ENCODE measurements at regions not wholly inside any gene's neighbourhood (a gene's known extent, or its start where the extent isn't known, plus 50 kb on each side); places are given as distances from the start of the nearest gene placed in this dataset.

DNA sequence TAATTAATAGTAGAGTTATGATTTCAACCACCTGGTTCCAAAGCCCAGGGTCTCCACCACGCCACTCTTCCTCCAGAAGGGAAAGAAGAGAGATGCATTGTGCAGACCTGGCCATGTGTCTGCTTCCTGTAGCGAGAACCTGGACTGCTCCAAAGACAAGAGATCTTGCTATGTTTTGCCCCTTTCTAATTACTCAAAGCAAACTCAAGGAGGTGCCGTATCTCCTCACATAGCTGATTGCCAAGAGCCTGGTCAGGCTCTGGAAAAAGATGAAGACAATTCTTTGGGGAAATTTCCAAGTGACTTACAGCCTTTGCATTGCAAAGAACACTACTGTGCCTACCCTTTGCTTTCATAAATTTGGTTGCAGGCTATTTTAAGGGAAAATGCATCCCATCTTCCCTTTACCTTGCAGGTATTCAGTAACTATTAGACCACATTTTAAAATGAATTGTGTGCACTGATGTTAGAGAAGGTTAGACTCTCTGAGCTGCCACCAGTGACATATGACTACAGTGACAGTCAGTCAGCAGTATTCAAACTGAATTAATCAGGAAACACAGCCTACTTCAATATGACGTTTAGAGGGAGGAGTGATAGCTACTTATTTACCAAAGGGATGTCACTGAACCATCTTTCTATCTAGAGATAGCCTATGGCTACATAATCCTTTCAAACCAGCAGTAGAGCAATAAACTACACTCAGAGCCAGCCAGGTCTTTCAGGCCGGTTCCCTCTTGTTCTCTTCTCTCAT lies 842.1 kb upstream of the FANCL start:
- no peak for TF ChIP-seq ZNF274 (IDR thresholded peaks at IDR 0.05; ENCODE audit: low read depth, low read length)
- TF ChIP-seq YY1 (IDR thresholded peaks at IDR 0.05; ENCODE audit: insufficient read depth, insufficient read length): no peak
- no peak for TF ChIP-seq SUZ12 (IDR thresholded peaks at IDR 0.05; ENCODE audit: extremely low read depth, insufficient read depth, insufficient read length)
- Histone ChIP-seq H3K27me3 (ENCODE audit: insufficient read depth, insufficient read length) (no peaks in the 10 kb centered on the region), H3K9me3 (ENCODE audit: insufficient read depth, low read length) (no peaks in the 10 kb centered on the region), H3K9ac (ENCODE audit: insufficient read length, low read depth) (no peak overlapping the region), H3K36me3 (ENCODE audit: insufficient read depth, insufficient read length, low read length) (no peaks in the 10 kb centered on the region), H3K4me3 (ENCODE audit: insufficient read length, low read depth) (no peak overlapping the region), H3K4me1 (ENCODE audit: insufficient read depth, insufficient read length) (no peaks in the 10 kb centered on the region)
- no peak for DNase-seq (ENCODE audit: low read depth, low spot score)

GRCh38 chr2:59082657-59083056 lies 841.5 kb upstream of the FANCL start:
- Histone ChIP-seq H3K4me1 (ENCODE audit: insufficient read depth, insufficient read length) (no peaks in the 10 kb centered on the region), H3K9ac (ENCODE audit: insufficient read length, low read depth) (no peak overlapping the region), H3K4me3 (ENCODE audit: insufficient read length, low read depth) (no peak overlapping the region), H3K36me3 (ENCODE audit: insufficient read depth, insufficient read length, low read length) (no peaks in the 10 kb centered on the region), H3K9me3 (ENCODE audit: insufficient read depth, low read length) (no peaks in the 10 kb centered on the region), H3K27me3 (ENCODE audit: insufficient read depth, insufficient read length) (no peaks in the 10 kb centered on the region)
- TF ChIP-seq SUZ12 (IDR thresholded peaks at IDR 0.05; ENCODE audit: extremely low read depth, insufficient read depth, insufficient read length) (no peak), YY1 (IDR thresholded peaks at IDR 0.05; ENCODE audit: insufficient read depth, insufficient read length) (no peak), ZNF274 (IDR thresholded peaks at IDR 0.05; ENCODE audit: low read depth, low read length) (no peak)
- DNase-seq (ENCODE audit: low read depth, low spot score): no peak

GRCh38 chr2:59080451-59081181 lies 839.5 kb upstream of the FANCL start:
- H3K9me3 ChIP-seq (ENCODE audit: insufficient read depth, low read length): no peaks in the 10 kb centered on the region
- no peak overlapping the region for H3K9ac ChIP-seq (ENCODE audit: insufficient read length, low read depth)
- no peak for TF ChIP-seq ZNF274 (IDR thresholded peaks at IDR 0.05; ENCODE audit: low read depth, low read length)
- TF ChIP-seq SUZ12 (IDR thresholded peaks at IDR 0.05; ENCODE audit: extremely low read depth, insufficient read depth, insufficient read length): no peak
- TF ChIP-seq YY1 (IDR thresholded peaks at IDR 0.05; ENCODE audit: insufficient read depth, insufficient read length): no peak
- no peak overlapping the region for H3K4me3 ChIP-seq (ENCODE audit: insufficient read length, low read depth)
- H3K36me3 ChIP-seq (ENCODE audit: insufficient read depth, insufficient read length, low read length): no peaks in the 10 kb centered on the region
- no peaks in the 10 kb centered on the region for H3K4me1 ChIP-seq (ENCODE audit: insufficient read depth, insufficient read length)
- DNase-seq (ENCODE audit: low read depth, low spot score): no peak
- H3K27me3 ChIP-seq (ENCODE audit: insufficient read depth, insufficient read length): no peaks in the 10 kb centered on the region

- Histone ChIP-seq H3K4me1 (ENCODE audit: insufficient read depth, insufficient read length) (no peaks in the 10 kb centered on the region), H3K36me3 (ENCODE audit: insufficient read depth, insufficient read length, low read length) (no peaks in the 10 kb centered on the region), H3K9ac (ENCODE audit: insufficient read length, low read depth) (no peak overlapping the region), H3K9me3 (ENCODE audit: insufficient read depth, low read length) (no peaks in the 10 kb centered on the region), H3K27me3 (ENCODE audit: insufficient read depth, insufficient read length) (no peaks in the 10 kb centered on the region), H3K4me3 (ENCODE audit: insufficient read length, low read depth) (no peak overlapping the region)
- DNase-seq (ENCODE audit: low read depth, low spot score): no peak
- no peak for TF ChIP-seq YY1 (IDR thresholded peaks at IDR 0.05; ENCODE audit: insufficient read depth, insufficient read length)
Observed at GRCh38 chr2:59077981-59078531, 836.9 kb upstream of the FANCL start.

GRCh38 chr2:59077026-59077725 lies 836.1 kb upstream of the FANCL start:
- no peak for TF ChIP-seq ZNF274 (IDR thresholded peaks at IDR 0.05; ENCODE audit: low read depth, low read length)
- TF ChIP-seq SUZ12 (IDR thresholded peaks at IDR 0.05; ENCODE audit: extremely low read depth, insufficient read depth, insufficient read length): no peak
- no peak for TF ChIP-seq YY1 (IDR thresholded peaks at IDR 0.05; ENCODE audit: insufficient read depth, insufficient read length)
- H3K36me3 ChIP-seq (ENCODE audit: insufficient read depth, insufficient read length, low read length): no peaks in the 10 kb centered on the region
- no peaks in the 10 kb centered on the region for H3K4me1 ChIP-seq (ENCODE audit: insufficient read depth, insufficient read length)
- H3K9me3 ChIP-seq (ENCODE audit: insufficient read depth, low read length): no peaks in the 10 kb centered on the region
- H3K9ac ChIP-seq (ENCODE audit: insufficient read length, low read depth): no peak overlapping the region
- no peak overlapping the region for H3K4me3 ChIP-seq (ENCODE audit: insufficient read length, low read depth)
- no peak for DNase-seq (ENCODE audit: low read depth, low spot score)
- H3K27me3 ChIP-seq (ENCODE audit: insufficient read depth, insufficient read length): no peaks in the 10 kb centered on the region

DNA sequence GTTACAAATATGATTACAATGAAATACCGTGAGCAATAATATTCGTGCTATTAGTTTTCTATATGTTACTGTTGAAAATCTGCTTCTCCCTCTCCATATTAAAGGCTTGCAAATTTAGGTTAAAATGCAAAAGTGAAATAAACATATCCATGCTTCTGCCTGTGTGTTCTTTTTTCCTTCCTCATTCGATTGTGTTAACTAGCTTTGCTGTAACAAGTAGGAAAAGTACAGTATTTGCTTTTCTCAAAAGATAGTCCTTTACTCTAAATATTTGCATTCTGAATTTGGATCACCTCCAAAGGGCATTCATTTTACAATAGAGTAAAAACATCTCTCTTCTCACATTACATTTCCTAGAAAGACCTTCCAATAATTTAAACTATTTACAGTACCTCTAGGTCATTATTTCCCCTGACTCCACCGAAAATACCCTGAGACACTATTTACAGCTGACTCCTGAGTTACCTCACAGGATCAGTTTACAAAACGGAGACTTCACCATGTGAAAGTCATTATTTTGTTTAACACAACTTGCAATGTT lies 835.0 kb upstream of the FANCL start:
- no peak overlapping the region for H3K4me3 ChIP-seq (ENCODE audit: insufficient read length, low read depth)

More for the DNA sequence above, 835.0 kb upstream of the FANCL start:
- H3K9me3 ChIP-seq (ENCODE audit: insufficient read depth, low read length): no peaks in the 10 kb centered on the region
- H3K4me1 ChIP-seq (ENCODE audit: insufficient read depth, insufficient read length): no peaks in the 10 kb centered on the region
- H3K27me3 ChIP-seq (ENCODE audit: insufficient read depth, insufficient read length): no peaks in the 10 kb centered on the region
- H3K36me3 ChIP-seq (ENCODE audit: insufficient read depth, insufficient read length, low read length): no peaks in the 10 kb centered on the region
- DNase-seq (ENCODE audit: low read depth, low spot score): no peak
- H3K9ac ChIP-seq (ENCODE audit: insufficient read length, low read depth): no peak overlapping the region
- TF ChIP-seq ZNF274 (IDR thresholded peaks at IDR 0.05; ENCODE audit: low read depth, low read length) (no peak), SUZ12 (IDR thresholded peaks at IDR 0.05; ENCODE audit: extremely low read depth, insufficient read depth, insufficient read length) (no peak), YY1 (IDR thresholded peaks at IDR 0.05; ENCODE audit: insufficient read depth, insufficient read length) (no peak)
